Tibial artery (tissue), 4 donors: ENCODE measurements at regions not wholly inside any gene's neighbourhood (a gene's known extent, or its start where the extent isn't known, plus 50 kb on each side); places are given as distances from the start of the nearest gene placed in this dataset.

ENCODE experiments used
- DNase-seq, 2 donors: peaks; one replicate each; pipeline ENCODE4 v3.0.0-alpha.2; 2019
- H3K27ac ChIP-seq, 2 donors: fragments of 200-600 bp; sonication (generic) in 1 of 2; 1 replicate in 1 of 2; 2 replicates in 1 of 2; pipeline ENCODE4 v1.5.1; 2018 to 2019; ENCODE audit warnings: mild to moderate bottlenecking in 1 of 2
- H3K27me3 ChIP-seq, 2 donors: fragments of 200-600 bp; sonication (generic) in 1 of 2; one replicate each; pipeline versions ENCODE4 v1.5.1 to v1.6.0; 2016 to 2019
- H3K36me3 ChIP-seq, 3 donors: fragments of 200-600 bp; sonication (generic) in 2 of 3; one replicate each; pipeline ENCODE4 v1.5.1; 2016 to 2019; ENCODE audit warnings: mild to moderate bottlenecking in 2 of 3
- H3K4me1 ChIP-seq, 4 donors: fragments of 200-600 bp; sonication (generic) in 2 of 4; 1 replicate in 3 of 4; 2 replicates in 1 of 4; pipeline ENCODE4 v1.5.1; 2016 to 2019
- H3K4me3 ChIP-seq, 2 donors: fragments of 200-600 bp; sonication (generic) in 1 of 2; 1 replicate in 1 of 2; 2 replicates in 1 of 2; pipeline ENCODE4 v1.5.1; 2018 to 2019; ENCODE audit warnings: mild to moderate bottlenecking in 2 of 2
- H3K9me3 ChIP-seq, 3 donors: fragments of 200-600 bp; sonication (generic) in 1 of 3; one replicate each; pipeline ENCODE4 v1.5.1; 2016 to 2019
- intact Hi-C: fragments of 100-400 bp; cut with DNase I; formaldehyde crosslinking; loops from one replicate; pipeline ENCODE4 v1.15.0; 2023; ENCODE audit warnings: low total_unique reads
- TF ChIP-seq, protein P1 (sequence below), 2 experiments: fragments of 200-600 bp in 1 of 2; fragments of 450-650 bp in 1 of 2; IDR thresholded peaks; one replicate each; pipeline ENCODE4 v1.5.1; 2017 to 2019; ENCODE audit warnings: antibody characterized with exemption in 2 of 2, mild to moderate bottlenecking in 1 of 2, moderate library complexity in 1 of 2

DNA sequence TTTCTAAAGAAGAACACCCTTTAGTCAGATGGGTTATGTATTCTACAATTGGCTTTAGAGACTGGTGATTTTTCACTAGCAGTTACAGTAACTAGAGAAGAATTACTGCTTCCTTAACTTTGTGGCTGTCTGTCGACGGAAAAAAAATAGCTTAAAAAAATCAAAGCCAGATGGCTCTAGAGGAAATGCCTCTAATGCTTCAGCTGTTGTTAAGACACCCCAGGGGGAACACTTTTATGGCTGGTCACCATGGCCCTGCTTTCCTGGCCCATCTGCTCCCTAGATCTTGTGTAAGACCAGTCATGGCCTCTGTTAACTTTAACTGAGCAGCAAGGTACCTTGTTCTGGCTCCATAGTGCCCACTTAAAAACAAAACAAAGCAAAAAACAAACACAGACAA, 198.6 kb upstream of the PLSCR5 start:
- DNase-seq, result no peak
- intact Hi-C loops, result no loop called here
- no peaks in the 10 kb centered on the region for H3K9me3 ChIP-seq
- H3K4me1 ChIP-seq, result no peaks in the 10 kb centered on the region
- no peaks in the 10 kb centered on the region for H3K27me3 ChIP-seq
- TF ChIP-seq, protein P1, sequence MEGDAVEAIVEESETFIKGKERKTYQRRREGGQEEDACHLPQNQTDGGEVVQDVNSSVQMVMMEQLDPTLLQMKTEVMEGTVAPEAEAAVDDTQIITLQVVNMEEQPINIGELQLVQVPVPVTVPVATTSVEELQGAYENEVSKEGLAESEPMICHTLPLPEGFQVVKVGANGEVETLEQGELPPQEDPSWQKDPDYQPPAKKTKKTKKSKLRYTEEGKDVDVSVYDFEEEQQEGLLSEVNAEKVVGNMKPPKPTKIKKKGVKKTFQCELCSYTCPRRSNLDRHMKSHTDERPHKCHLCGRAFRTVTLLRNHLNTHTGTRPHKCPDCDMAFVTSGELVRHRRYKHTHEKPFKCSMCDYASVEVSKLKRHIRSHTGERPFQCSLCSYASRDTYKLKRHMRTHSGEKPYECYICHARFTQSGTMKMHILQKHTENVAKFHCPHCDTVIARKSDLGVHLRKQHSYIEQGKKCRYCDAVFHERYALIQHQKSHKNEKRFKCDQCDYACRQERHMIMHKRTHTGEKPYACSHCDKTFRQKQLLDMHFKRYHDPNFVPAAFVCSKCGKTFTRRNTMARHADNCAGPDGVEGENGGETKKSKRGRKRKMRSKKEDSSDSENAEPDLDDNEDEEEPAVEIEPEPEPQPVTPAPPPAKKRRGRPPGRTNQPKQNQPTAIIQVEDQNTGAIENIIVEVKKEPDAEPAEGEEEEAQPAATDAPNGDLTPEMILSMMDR (IDR thresholded peaks at IDR 0.05), result no peak
- no peak overlapping the region for H3K27ac ChIP-seq
- no peak overlapping the region for H3K4me3 ChIP-seq
- H3K36me3 ChIP-seq, result no peaks in the 10 kb centered on the region

DNA sequence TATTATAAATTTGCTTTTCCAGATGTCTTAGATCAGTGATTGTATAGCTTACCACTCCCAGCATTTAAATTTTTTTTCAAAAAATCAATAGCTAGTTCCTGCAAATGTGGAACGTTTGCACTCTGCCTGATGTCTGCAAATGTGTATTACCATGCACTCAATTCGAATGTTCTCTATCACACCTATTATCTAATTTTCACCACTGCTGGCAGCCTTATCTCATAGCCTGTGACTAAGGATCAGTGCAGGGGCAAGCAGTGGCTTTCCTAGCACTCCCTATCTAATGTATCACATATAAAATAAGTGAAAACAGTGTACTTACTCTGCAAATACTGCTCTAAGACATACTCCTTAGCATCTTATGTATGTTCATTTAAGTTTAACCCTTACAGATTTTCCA, 196.3 kb upstream of the PLSCR5 start:
- no peak for DNase-seq
- Histone ChIP-seq H3K4me3 (no peak overlapping the region), H3K27me3 (no peaks in the 10 kb centered on the region), H3K36me3 (no peaks in the 10 kb centered on the region), H3K4me1 (no peaks in the 10 kb centered on the region), H3K9me3 (no peaks in the 10 kb centered on the region), H3K27ac (no peak overlapping the region)
- TF ChIP-seq, protein P1 (IDR thresholded peaks at IDR 0.05), result no peak
- intact Hi-C loops, result no loop called here

DNA sequence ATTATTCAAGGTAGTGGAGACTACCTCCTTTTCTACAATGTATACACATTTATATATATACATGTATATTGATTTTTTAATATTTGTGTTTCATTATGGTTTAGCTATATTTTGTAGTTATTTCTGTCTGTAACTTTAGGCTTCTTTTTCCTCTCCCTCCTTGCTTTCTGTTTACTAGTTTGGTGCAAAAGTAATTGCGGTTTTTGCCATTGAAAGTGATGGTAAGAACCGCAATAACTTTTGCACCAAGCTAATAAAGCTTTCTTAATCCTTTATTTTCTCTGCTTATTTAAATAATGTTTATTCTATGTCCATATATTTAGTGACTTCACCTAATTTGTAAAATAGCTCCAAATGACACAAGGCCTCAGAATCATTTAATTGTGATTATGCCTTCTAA, 195.3 kb upstream of the PLSCR5 start:
- no peaks in the 10 kb centered on the region for H3K27me3 ChIP-seq
- intact Hi-C loops, result no loop called here
- H3K4me1 ChIP-seq, result no peaks in the 10 kb centered on the region
- TF ChIP-seq, protein P1 (IDR thresholded peaks at IDR 0.05), result no peak
- no peak overlapping the region for H3K4me3 ChIP-seq
- H3K36me3 ChIP-seq, result no peaks in the 10 kb centered on the region
- no peaks in the 10 kb centered on the region for H3K9me3 ChIP-seq
- no peak for DNase-seq
- H3K27ac ChIP-seq, result no peak overlapping the region

DNA sequence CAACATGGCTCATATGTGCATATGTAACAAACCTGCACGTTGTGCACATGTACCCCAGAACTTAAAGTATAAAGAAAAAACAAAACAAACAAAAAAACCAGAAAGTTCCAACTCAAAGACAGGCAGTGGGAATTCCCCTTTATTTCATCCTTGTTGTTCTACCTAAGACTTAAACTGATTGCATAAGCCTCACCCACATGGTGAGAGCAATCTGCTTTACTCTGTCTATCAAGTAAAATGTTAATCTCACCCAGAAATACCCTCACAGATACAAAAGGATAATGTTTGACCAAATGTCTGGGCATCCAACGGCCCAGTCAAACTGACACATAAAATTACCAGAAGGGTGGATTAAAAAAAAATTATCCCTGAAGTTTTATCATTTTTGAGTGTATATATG, 190.9 kb upstream of the PLSCR5 start:
- no peak for DNase-seq
- H3K36me3 ChIP-seq, result no peaks in the 10 kb centered on the region

DNA sequence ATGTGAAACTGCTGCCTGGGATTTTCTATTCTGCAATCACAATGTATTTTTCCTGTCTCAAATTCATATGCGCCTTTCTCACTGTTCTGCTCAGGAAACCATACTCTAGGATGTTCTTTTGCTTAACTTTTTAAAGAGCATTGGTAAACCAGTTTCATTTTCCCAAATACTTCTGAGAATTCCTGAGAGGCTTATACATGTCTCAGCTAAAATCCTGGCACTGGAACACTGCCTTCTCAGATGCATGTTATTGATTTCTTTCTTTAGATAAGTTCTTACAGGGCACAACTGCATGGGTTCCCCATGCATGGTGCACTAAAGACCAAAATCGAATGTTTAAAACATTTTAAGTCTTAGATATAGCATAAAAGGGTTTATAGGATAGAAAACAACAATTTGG, 178.3 kb upstream of the PLSCR5 start:
- TF ChIP-seq, protein P1 (IDR thresholded peaks at IDR 0.05), result no peak
- Histone ChIP-seq H3K27ac (no peak overlapping the region), H3K9me3 (no peaks in the 10 kb centered on the region), H3K27me3 (no peaks in the 10 kb centered on the region), H3K4me1 (peaks cover 0 to 18% (median 3%) of the 10 kb centered on the region in 4 donors), H3K4me3 (no peak overlapping the region), H3K36me3 (no peaks in the 10 kb centered on the region)
- intact Hi-C loops, result no loop called here
- DNase-seq, result no peak

More for the DNA sequence above, 190.9 kb upstream of the PLSCR5 start:
- no peaks in the 10 kb centered on the region for H3K9me3 ChIP-seq
- TF ChIP-seq, protein P1 (IDR thresholded peaks at IDR 0.05), result no peak
- no peaks in the 10 kb centered on the region for H3K27me3 ChIP-seq
- H3K4me3 ChIP-seq, result no peak overlapping the region
- no peaks in the 10 kb centered on the region for H3K4me1 ChIP-seq
- intact Hi-C loops, result no loop called here
- no peak overlapping the region for H3K27ac ChIP-seq

DNA sequence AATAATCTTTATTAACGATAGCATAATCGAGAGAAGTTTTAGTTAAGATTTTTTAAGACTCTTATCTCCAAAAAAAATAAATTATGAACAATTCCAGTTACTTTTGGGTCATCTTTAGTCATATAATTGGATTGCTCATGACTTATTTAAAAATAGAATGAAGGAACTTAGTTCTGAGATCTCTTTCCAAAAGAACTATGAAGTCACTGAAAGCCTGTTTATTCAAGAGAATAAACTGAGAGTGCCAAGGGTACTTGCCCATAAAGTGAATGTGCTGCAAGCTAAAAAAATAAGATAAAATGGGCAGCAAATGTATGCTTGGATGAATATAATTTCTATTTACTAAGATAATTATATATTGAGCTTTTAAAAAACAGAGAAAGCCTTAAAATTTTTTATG, 176.5 kb upstream of the PLSCR5 start:
- Histone ChIP-seq H3K27me3 (no peaks in the 10 kb centered on the region), H3K9me3 (no peaks in the 10 kb centered on the region), H3K36me3 (no peaks in the 10 kb centered on the region), H3K4me3 (no peak overlapping the region), H3K4me1 (peaks cover 0 to 18% (median 3%) of the 10 kb centered on the region in 4 donors), H3K27ac (no peak overlapping the region)
- DNase-seq, result no peak
- TF ChIP-seq, protein P1 (IDR thresholded peaks at IDR 0.05), result no peak
- intact Hi-C loops, result no loop called here
